Prostate gland (tissue), 2 donors: ENCODE measurements at regions not wholly inside any gene's neighbourhood (a gene's known extent, or its start where the extent isn't known, plus 50 kb on each side); places are given as distances from the start of the nearest gene placed in this dataset.

ENCODE experiments used
- DNase-seq: peaks from one replicate; pipeline ENCODE4 v3.0.0-alpha.2; 2019; ENCODE audit warnings: low spot score
- H3K27ac ChIP-seq, 2 donors: fragments of 200-600 bp; sonication (generic); 2 replicates each; pipeline ENCODE4 v1.5.1; 2017 to 2019
- H3K27me3 ChIP-seq: fragments of 200-600 bp; sonication (generic); replicated peaks from 2 replicates; pipeline ENCODE4 v1.5.1; 2019; ENCODE audit not compliant: insufficient read depth
- H3K36me3 ChIP-seq, 2 donors: fragments of 200-600 bp; sonication (generic); 1 replicate in 1 of 2; 2 replicates in 1 of 2; pipeline versions ENCODE4 v1.5.1 to v1.8.1; 2017 to 2019
- H3K4me1 ChIP-seq: fragments of 200-600 bp; sonication (generic); replicated peaks from 2 replicates; pipeline ENCODE4 v1.5.1; 2019
- H3K4me3 ChIP-seq, 2 donors: fragments of 200-600 bp; sonication (generic); 2 replicates each; pipeline ENCODE4 v1.5.1; 2017 to 2019
- H3K9me3 ChIP-seq: fragments of 200-600 bp; sonication (generic); 2 replicates; pipeline ENCODE4 v1.5.1; 2017
- POLR2A ChIP-seq: fragments of 450-650 bp; IDR thresholded peaks from one replicate; pipeline ENCODE4 v1.6.1; 2016; ENCODE audit warnings: antibody characterized with exemption, mild to moderate bottlenecking
- POLR2AphosphoS5 ChIP-seq: sonication (generic); formaldehyde crosslinking; IDR thresholded peaks from one replicate; pipeline ENCODE4 v1.6.1; 2017; ENCODE audit warnings: antibody characterized with exemption
- WGBS: methylation state at CpG from one replicate; pipeline ENCODE4 v1.1.5; 2018; 5-methylcytosine and 5-hydroxymethylcytosine counted together
- intact Hi-C: fragments of 100-400 bp; cut with DNase I; formaldehyde crosslinking; loops from one replicate; pipeline ENCODE4 v1.14.2; 2022
- TF ChIP-seq, protein P1 (sequence below), 4 experiments: fragments of 200-600 bp in 2 of 4; fragments of 450-650 bp in 2 of 4; sonication (generic) in 2 of 4; IDR thresholded peaks; 1 replicate in 3 of 4; 2 replicates in 1 of 4; pipeline ENCODE4 v1.5.1; 2016 to 2019; ENCODE audit warnings: antibody characterized with exemption in 4 of 4, mild to moderate bottlenecking in 2 of 4, moderate library complexity in 2 of 4

DNA sequence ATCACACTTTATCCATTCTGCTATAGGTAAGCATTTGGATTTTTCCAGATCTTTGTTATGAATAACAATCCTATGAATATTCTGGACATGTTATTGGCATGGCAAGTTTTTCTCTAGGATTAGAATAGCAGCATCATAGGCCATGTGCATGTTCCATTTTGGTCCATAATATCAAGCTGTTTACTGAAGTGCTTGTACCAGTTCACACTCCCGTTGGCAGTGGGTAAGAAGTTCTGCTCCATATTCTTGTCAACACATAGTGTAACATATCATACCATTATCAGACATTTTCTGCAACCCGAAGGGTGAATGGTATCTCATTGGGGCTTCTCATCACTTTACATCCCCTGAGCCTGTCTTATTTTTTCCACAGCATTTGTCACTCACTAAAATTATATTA is 661.9 kb upstream of the SALL1 start:
- intact Hi-C loops = no loop called here
- Histone ChIP-seq H3K4me3 (no peak overlapping the region), H3K27me3 (no peaks in the 10 kb centered on the region), H3K27ac (no peak overlapping the region), H3K36me3 (no peaks in the 10 kb centered on the region), H3K9me3 (no peaks in the 10 kb centered on the region), H3K4me1 (no peaks in the 10 kb centered on the region)
- TF ChIP-seq POLR2A (no peak), POLR2AphosphoS5 (no peak)
- TF ChIP-seq, protein P1, sequence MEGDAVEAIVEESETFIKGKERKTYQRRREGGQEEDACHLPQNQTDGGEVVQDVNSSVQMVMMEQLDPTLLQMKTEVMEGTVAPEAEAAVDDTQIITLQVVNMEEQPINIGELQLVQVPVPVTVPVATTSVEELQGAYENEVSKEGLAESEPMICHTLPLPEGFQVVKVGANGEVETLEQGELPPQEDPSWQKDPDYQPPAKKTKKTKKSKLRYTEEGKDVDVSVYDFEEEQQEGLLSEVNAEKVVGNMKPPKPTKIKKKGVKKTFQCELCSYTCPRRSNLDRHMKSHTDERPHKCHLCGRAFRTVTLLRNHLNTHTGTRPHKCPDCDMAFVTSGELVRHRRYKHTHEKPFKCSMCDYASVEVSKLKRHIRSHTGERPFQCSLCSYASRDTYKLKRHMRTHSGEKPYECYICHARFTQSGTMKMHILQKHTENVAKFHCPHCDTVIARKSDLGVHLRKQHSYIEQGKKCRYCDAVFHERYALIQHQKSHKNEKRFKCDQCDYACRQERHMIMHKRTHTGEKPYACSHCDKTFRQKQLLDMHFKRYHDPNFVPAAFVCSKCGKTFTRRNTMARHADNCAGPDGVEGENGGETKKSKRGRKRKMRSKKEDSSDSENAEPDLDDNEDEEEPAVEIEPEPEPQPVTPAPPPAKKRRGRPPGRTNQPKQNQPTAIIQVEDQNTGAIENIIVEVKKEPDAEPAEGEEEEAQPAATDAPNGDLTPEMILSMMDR (IDR thresholded peaks at IDR 0.05) = no peak
- WGBS = 86% methylated on average over 2 of the region's 2 CpGs
- no peak for DNase-seq

DNA sequence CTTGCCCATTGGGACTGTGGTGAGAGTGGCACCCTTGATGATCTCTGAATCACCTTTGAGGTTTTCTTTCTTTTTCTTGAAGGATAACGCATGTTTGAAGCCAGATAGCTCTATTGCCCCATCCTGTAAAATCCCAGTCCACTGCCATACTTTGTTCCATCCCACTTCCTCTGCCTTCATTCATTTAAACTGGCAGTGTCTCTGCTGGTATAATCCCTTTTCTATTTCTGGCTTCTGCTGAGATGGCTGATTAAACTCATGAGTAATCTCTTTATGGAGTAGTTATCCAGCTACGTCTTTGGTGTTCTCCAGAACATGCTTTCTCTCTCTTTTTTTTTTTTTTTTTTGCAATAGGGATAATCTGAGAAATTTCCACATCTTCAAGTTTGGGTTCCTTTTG is 656.5 kb upstream of the SALL1 start:
- Histone ChIP-seq H3K4me3 (no peak overlapping the region), H3K4me1 (no peaks in the 10 kb centered on the region), H3K9me3 (no peaks in the 10 kb centered on the region), H3K36me3 (no peaks in the 10 kb centered on the region), H3K27me3 (no peaks in the 10 kb centered on the region), H3K27ac (no peak overlapping the region)
- no peak for DNase-seq
- 83% methylated on average over 2 of the region's 2 CpGs for WGBS
- no peak for TF ChIP-seq POLR2AphosphoS5
- intact Hi-C loops = no loop called here

DNA sequence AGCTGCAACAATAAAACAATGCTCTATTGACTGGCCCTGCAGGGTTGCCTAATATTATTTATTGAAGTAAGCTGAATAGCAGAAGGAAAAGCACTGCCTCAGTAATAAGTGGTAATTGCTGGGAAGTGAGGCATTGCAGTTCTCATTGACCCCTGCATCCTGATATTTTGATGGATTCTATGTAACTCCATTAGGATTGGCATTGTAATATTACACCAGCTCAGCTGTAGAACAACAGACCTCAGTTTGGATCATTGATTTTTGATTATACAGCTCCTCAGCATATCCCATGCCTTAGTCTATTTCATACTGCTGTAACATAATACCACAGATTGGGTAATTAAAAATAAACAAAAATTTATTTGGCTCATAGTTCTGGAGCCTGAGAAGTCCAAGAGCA is 650.6 kb upstream of the SALL1 start:
- intact Hi-C loops = no loop called here
- no peak for TF ChIP-seq POLR2AphosphoS5
- TF ChIP-seq, protein P1 (IDR thresholded peaks at IDR 0.05) = no peak
- no peak for TF ChIP-seq POLR2A
- Histone ChIP-seq H3K9me3 (no peaks in the 10 kb centered on the region), H3K27ac (no peak overlapping the region), H3K4me1 (no peaks in the 10 kb centered on the region), H3K36me3 (no peaks in the 10 kb centered on the region), H3K4me3 (no peak overlapping the region), H3K27me3 (no peaks in the 10 kb centered on the region)
- DNase-seq = no peak

DNA sequence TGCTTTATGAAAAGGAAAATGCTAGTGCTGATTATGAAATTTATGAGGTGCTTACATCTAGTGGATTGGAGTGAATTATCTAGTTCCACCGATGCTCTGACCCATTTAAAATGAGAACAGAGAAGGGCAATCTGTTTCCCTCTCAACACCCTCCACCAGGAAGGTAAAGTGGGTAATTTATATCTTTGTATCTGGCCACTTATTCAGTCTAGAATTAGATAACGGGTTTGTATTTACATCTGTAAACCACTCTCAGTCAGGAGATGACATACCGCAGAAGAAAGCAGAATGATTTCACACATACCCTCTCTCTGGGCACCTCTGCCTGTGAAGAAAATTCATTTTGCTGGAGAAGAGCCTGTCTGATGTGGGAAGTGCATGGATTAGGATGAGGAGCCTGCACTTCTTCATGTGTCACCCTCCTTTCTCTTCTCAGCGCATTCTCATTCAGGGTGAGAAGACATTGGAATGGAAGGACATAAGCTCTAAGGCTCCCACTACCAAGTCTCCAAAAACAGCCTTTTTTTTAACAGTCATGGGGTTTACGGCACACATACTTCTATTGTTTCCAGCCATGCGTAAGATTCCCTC is 646.7 kb upstream of the SALL1 start:
- WGBS = 82% methylated on average over 6 of the region's 6 CpGs
- Histone ChIP-seq H3K4me3 (no peak overlapping the region), H3K4me1 (no peaks in the 10 kb centered on the region), H3K27ac (no peak overlapping the region), H3K36me3 (no peaks in the 10 kb centered on the region), H3K27me3 (no peaks in the 10 kb centered on the region), H3K9me3 (no peaks in the 10 kb centered on the region)
- intact Hi-C loops = no loop called here
- TF ChIP-seq, protein P1 (IDR thresholded peaks at IDR 0.05) = no peak
- TF ChIP-seq POLR2A (no peak), POLR2AphosphoS5 (no peak)
- DNase-seq = no peak

DNA sequence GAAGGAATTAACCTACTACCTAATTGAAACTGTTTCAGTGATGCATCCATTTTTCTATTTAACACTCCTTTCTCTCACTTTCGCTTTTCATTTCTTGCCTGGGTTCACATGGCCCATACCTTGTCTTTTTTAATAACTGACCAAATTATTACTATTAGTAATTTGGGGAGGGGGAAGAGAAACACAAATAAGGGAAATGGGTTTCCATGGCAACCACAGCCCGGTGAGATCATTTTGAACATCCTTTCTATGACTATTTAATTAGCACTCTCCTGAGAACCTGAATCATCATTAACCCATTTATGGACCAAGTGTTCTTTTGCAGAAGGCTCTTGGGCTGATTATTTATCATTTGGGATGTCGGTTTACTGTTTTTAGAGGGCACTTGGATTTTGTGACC is 628.2 kb upstream of the SALL1 start:
- TF ChIP-seq, protein P1 (IDR thresholded peaks at IDR 0.05) = no peak
- TF ChIP-seq POLR2AphosphoS5 (no peak), POLR2A (no peak)
- Histone ChIP-seq H3K36me3 (no peaks in the 10 kb centered on the region), H3K27ac (no peak overlapping the region), H3K9me3 (no peaks in the 10 kb centered on the region), H3K4me1 (no peaks in the 10 kb centered on the region), H3K27me3 (no peaks in the 10 kb centered on the region), H3K4me3 (no peak overlapping the region)
- 67% methylated on average over 3 of the region's 3 CpGs for WGBS
- DNase-seq = no peak
- intact Hi-C loops = no loop called here
